NCI-H1048 (cell line): ENCODE measurements at regions not wholly inside any gene's neighbourhood (a gene's known extent, or its start where the extent isn't known, plus 50 kb on each side); places are given as distances from the start of the nearest gene placed in this dataset.
A peak's percentile ranks its signal among the peaks of the same experiment; 100 is the strongest.
"Not testable (repeated sequence)": the region's sequence is repeated elsewhere in the genome, so short reads cannot be mapped to it uniquely, and the experiment has no call there.

Experiments used
- DNase-seq: peaks from one replicate; lab custom pipeline; 2025; lab: John Stamatoyannopoulos, UW

- no peak for DNase-seq
Measured at GRCh38 chr7:156012412-156012811, 200.1 kb upstream of the SHH start.

GRCh38 chr7:156009569-156009968 is 197.3 kb upstream of the SHH start:
- DNase-seq = no peak

GRCh38 chr7:156006876-156007275 is 194.6 kb upstream of the SHH start:
- DNase-seq = not testable (repeated sequence)

- no peak for DNase-seq
Measured at GRCh38 chr7:156006024-156006423, 193.8 kb upstream of the SHH start.

GRCh38 chr7:156005202-156005691 is 193.0 kb upstream of the SHH start:
- DNase-seq = no peak

GRCh38 chr7:156004265-156005201 is 192.3 kb upstream of the SHH start:
- DNase-seq = no peak

GRCh38 chr7:156003220-156004162 is 191.2 kb upstream of the SHH start:
- DNase-seq = no peak

GRCh38 chr7:156002362-156003066 is 190.3 kb upstream of the SHH start:
- DNase-seq = no peak

GRCh38 chr7:156001496-156002260 is 189.4 kb upstream of the SHH start:
- no peak for DNase-seq

- DNase-seq = no peak
Measured at GRCh38 chr7:156000601-156001396, 188.5 kb upstream of the SHH start.

GRCh38 chr7:155999631-156000489 is 187.6 kb upstream of the SHH start:
- no peak for DNase-seq

- no peak for DNase-seq
Measured at GRCh38 chr7:155998766-155999630, 186.7 kb upstream of the SHH start.

- DNase-seq = no peak
Measured at GRCh38 chr7:155998328-155998691, 186.0 kb upstream of the SHH start.

GRCh38 chr7:155997431-155998327 is 185.4 kb upstream of the SHH start:
- no peak for DNase-seq

GRCh38 chr7:155996718-155997280 is 184.5 kb upstream of the SHH start:
- peak; percentile 29 for DNase-seq

- no peak for DNase-seq
Measured at GRCh38 chr7:155995183-155995612, 182.9 kb upstream of the SHH start.

- no peak for DNase-seq
Measured at GRCh38 chr7:155994279-155994811, 182.1 kb upstream of the SHH start.
